HG03575 (cell line): ENCODE measurements at regions not wholly inside any gene's neighbourhood (a gene's known extent, or its start where the extent isn't known, plus 50 kb on each side); places are given as distances from the start of the nearest gene placed in this dataset.

Source experiments
- ATAC-seq: cut with Tn5 transposase; IDR thresholded peaks from one replicate; pipeline ENCODE4 v1.9.1; 2021; ENCODE audit not compliant: unreplicated experiment, insufficient number of reproducible peaks, low FRiP score; ENCODE audit errors: extremely low read depth

GRCh38 chr1:81702079-81702715 is 98.5 kb upstream of the ADGRL2 start:
- no peak for ATAC-seq

GRCh38 chr1:81700728-81701470 is 99.8 kb upstream of the ADGRL2 start:
- ATAC-seq = no peak

- no peak for ATAC-seq
Measured at GRCh38 chr1:81699234-81699633, 101.5 kb upstream of the ADGRL2 start.

GRCh38 chr1:81695741-81696140 is 105.0 kb upstream of the ADGRL2 start:
- ATAC-seq = no peak

- no peak for ATAC-seq
Measured at GRCh38 chr1:81693316-81693715, 107.4 kb upstream of the ADGRL2 start.

GRCh38 chr1:81690676-81691453 is 109.9 kb upstream of the ADGRL2 start:
- ATAC-seq = no peak

- ATAC-seq = no peak
Measured at GRCh38 chr1:81689531-81689941, 111.2 kb upstream of the ADGRL2 start.

- no peak for ATAC-seq
Measured at GRCh38 chr1:81682490-81682889, 118.2 kb upstream of the ADGRL2 start.

GRCh38 chr1:81681601-81682266 is 119.0 kb upstream of the ADGRL2 start:
- ATAC-seq = no peak

- ATAC-seq = no peak
Measured at GRCh38 chr1:81681114-81681513, 119.6 kb upstream of the ADGRL2 start.

- no peak for ATAC-seq
Measured at GRCh38 chr1:81679942-81680341, 120.8 kb upstream of the ADGRL2 start.

GRCh38 chr1:81678779-81679178 is 122.0 kb upstream of the ADGRL2 start:
- no peak for ATAC-seq

- no peak for ATAC-seq
Measured at GRCh38 chr1:81672766-81673165, 128.0 kb upstream of the ADGRL2 start.

- ATAC-seq = no peak
Measured at GRCh38 chr1:81671038-81671437, 129.7 kb upstream of the ADGRL2 start.

- ATAC-seq = no peak
Measured at GRCh38 chr1:81670286-81670685, 130.4 kb upstream of the ADGRL2 start.

GRCh38 chr1:81666586-81666985 is 134.1 kb upstream of the ADGRL2 start:
- no peak for ATAC-seq

GRCh38 chr1:81664341-81664740 is 136.4 kb upstream of the ADGRL2 start:
- no peak for ATAC-seq

- no peak for ATAC-seq
Measured at GRCh38 chr1:81662913-81663526, 137.7 kb upstream of the ADGRL2 start.

- no peak for ATAC-seq
Measured at GRCh38 chr1:81660286-81660685, 140.4 kb upstream of the ADGRL2 start.
